ENCODE measurements at regions not wholly inside any gene's neighbourhood (a gene's known extent, or its start where the extent isn't known, plus 50 kb on each side); places are given as distances from the start of the nearest gene placed in this dataset.

DNA sequence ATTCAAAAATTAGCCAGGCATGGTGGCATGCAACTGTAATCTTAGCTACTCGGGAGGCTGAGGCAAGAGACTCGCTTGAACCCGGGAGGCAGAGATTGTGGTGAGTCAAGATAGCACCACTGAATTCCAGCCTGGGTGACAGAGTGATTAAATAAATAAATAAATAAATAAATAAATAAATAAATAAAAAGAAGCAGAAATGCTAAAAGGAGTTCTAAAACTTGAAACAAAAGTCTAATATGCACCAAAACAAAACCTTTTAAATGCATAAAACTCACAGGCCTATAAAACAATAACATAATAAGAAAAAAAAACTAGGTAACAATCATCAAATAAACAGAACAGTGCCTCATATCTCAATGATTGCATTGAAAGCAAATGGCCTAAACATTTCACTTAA, 1458.9 kb downstream of the AMY1C start:
- Histone ChIP-seq H3K4me1 (no peaks in the 10 kb centered on the region), H3K27me3 (replicated peaks in 1 of 7) (no peaks in the 10 kb centered on the region), H3K36me3 (no peaks in the 10 kb centered on the region), H3K27ac (no peak overlapping the region), H3K9me3 (peaks cover 0 to 85% (median 38%) of the 10 kb centered on the region in 8 donors), H3K4me3 (no peak overlapping the region)
- WGBS, 5 donors: 88 to 100% (median 97%) methylated on average over 3 of the region's 3 CpGs
- DNase-seq: no peak
- intact Hi-C loops (cut with DNase I; ENCODE audit: low total_unique reads): no loop called here
- TF ChIP-seq, protein P1, sequence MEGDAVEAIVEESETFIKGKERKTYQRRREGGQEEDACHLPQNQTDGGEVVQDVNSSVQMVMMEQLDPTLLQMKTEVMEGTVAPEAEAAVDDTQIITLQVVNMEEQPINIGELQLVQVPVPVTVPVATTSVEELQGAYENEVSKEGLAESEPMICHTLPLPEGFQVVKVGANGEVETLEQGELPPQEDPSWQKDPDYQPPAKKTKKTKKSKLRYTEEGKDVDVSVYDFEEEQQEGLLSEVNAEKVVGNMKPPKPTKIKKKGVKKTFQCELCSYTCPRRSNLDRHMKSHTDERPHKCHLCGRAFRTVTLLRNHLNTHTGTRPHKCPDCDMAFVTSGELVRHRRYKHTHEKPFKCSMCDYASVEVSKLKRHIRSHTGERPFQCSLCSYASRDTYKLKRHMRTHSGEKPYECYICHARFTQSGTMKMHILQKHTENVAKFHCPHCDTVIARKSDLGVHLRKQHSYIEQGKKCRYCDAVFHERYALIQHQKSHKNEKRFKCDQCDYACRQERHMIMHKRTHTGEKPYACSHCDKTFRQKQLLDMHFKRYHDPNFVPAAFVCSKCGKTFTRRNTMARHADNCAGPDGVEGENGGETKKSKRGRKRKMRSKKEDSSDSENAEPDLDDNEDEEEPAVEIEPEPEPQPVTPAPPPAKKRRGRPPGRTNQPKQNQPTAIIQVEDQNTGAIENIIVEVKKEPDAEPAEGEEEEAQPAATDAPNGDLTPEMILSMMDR (IDR thresholded peaks at IDR 0.05 in 8 of 11, conservative IDR thresholded peaks at IDR 0.05 in 3 of 11): no peak
- TF ChIP-seq POLR2A (IDR thresholded peaks at IDR 0.05) (no peak), POLR2AphosphoS5 (IDR thresholded peaks at IDR 0.05) (no peak)

DNA sequence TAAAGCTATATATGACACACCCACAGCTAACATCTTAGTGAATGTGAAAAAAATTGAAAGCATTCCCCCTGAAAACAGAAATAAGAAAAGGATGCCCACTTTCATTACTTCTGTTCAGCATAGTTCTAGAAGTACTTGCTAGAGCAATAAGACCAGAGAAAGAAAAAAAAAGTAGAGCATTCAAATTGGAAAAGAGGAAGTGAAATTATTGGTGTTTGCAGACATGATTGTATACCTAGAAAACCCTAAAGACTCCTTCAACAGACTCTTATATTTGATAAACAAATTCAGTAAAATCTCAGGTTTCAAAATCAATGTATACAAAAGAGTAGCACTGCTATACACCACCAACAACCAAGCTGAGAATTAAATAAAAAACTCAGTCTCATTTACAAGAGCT, 1461.0 kb downstream of the AMY1C start:
- intact Hi-C loops (cut with DNase I; ENCODE audit: low total_unique reads): no loop called here
- Histone ChIP-seq H3K27ac (no peak overlapping the region), H3K4me1 (no peaks in the 10 kb centered on the region), H3K36me3 (no peaks in the 10 kb centered on the region), H3K27me3 (replicated peaks in 1 of 7) (no peaks in the 10 kb centered on the region), H3K9me3 (peaks cover 0 to 63% (median 31%) of the 10 kb centered on the region in 8 donors), H3K4me3 (no peak overlapping the region)
- TF ChIP-seq, protein P1 (IDR thresholded peaks at IDR 0.05 in 8 of 11, conservative IDR thresholded peaks at IDR 0.05 in 3 of 11): no peak
- TF ChIP-seq POLR2A (IDR thresholded peaks at IDR 0.05): no peak
- no peak for TF ChIP-seq POLR2AphosphoS5 (IDR thresholded peaks at IDR 0.05)
- DNase-seq: no peak

GRCh38 chr1:105231378-105231777, 1481.7 kb downstream of the AMY1C start:
- Histone ChIP-seq H3K4me3 (no peak overlapping the region), H3K4me1 (no peaks in the 10 kb centered on the region), H3K27me3 (replicated peaks in 1 of 7) (no peaks in the 10 kb centered on the region), H3K9me3 (peaks cover 0 to 26% (median 17%) of the 10 kb centered on the region in 8 donors), H3K27ac (no peak overlapping the region), H3K36me3 (no peaks in the 10 kb centered on the region)
- 16 to 58% (median 48%) methylated on average over 1 of the region's 1 CpG for WGBS, 5 donors
- DNase-seq: no peak
- TF ChIP-seq POLR2A (IDR thresholded peaks at IDR 0.05): no peak
- TF ChIP-seq, protein P1 (IDR thresholded peaks at IDR 0.05 in 8 of 11, conservative IDR thresholded peaks at IDR 0.05 in 3 of 11): no peak
- TF ChIP-seq POLR2AphosphoS5 (IDR thresholded peaks at IDR 0.05): no peak
- intact Hi-C loops (cut with DNase I; ENCODE audit: low total_unique reads): no loop called here

DNA sequence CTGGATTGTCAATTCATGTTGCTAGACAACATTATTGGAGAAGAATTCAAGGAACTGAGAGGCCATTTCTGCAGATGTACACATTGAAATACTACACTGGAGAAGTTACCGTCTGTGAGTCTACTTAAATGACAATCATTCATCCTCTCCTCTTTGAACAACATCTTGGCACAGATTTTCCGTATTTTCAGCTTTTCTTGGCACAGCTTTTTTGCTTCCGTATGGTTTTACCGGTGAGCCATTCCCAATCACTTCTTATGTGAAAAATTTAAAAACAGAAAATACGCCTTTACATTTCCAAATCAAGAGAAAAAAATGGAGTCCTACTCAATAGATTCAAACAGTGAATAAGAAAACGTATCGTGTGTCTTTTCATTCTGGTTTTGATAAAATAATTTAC, 1493.7 kb downstream of the AMY1C start:
- H3K27me3 ChIP-seq (replicated peaks in 1 of 7): no peaks in the 10 kb centered on the region
- 75 to 82% (median 79%) methylated on average over 7 of the region's 7 CpGs for WGBS, 5 donors
- no peak for DNase-seq
- intact Hi-C loops (cut with DNase I; ENCODE audit: low total_unique reads): no loop called here
- no peaks in the 10 kb centered on the region for H3K4me1 ChIP-seq
- peaks cover 0 to 27% (median 9%) of the 10 kb centered on the region in 8 donors for H3K9me3 ChIP-seq
- no peak overlapping the region for H3K4me3 ChIP-seq
- no peak for TF ChIP-seq POLR2A (IDR thresholded peaks at IDR 0.05)
- no peak for TF ChIP-seq POLR2AphosphoS5 (IDR thresholded peaks at IDR 0.05)
- TF ChIP-seq, protein P1 (IDR thresholded peaks at IDR 0.05 in 8 of 11, conservative IDR thresholded peaks at IDR 0.05 in 3 of 11): no peak
- no peak overlapping the region for H3K27ac ChIP-seq
- no peaks in the 10 kb centered on the region for H3K36me3 ChIP-seq
